ENCODE measurements at regions not wholly inside any gene's neighbourhood (a gene's known extent, or its start where the extent isn't known, plus 50 kb on each side); places are given as distances from the start of the nearest gene placed in this dataset.

DNA sequence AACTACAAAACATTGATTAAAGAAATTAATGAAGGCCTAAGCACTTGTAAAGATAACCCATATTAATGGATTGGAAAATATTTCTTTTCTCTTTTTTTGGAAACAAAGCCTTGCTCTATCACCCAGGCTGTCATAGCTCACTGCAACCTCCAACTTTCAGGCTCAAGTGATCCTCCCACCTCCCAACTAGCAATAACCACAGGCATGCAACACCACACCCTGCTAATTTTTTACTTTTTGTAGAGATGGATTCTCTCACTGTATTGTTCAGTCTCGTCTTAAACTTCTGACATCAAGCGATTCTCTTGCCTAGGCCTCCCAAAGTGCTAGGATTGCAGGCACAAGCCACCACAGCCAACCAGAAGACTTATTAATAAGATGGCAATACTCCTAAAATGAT lies 73.4 kb upstream of the NDUFV2 start:
- no peak for FAIRE-seq
- in situ Hi-C loops (cut with MboI): no loop called here
- TF ChIP-seq PML (IDR thresholded peaks at IDR 0.05; ENCODE audit: low read length) (no peak), ZNF384 (IDR thresholded peaks at IDR 0.05; ENCODE audit: low read depth, low read length) (no peak), ZNF197 (CRISPR knock-in tag; IDR thresholded peaks at IDR 0.05; ENCODE audit: low read depth) (no peak), BMI1 (IDR thresholded peaks at IDR 0.05; ENCODE audit: low read length) (no peak), RUNX1 (IDR thresholded peaks at IDR 0.05; ENCODE audit: low read depth) (no peak)
- TF ChIP-seq, protein P1, sequence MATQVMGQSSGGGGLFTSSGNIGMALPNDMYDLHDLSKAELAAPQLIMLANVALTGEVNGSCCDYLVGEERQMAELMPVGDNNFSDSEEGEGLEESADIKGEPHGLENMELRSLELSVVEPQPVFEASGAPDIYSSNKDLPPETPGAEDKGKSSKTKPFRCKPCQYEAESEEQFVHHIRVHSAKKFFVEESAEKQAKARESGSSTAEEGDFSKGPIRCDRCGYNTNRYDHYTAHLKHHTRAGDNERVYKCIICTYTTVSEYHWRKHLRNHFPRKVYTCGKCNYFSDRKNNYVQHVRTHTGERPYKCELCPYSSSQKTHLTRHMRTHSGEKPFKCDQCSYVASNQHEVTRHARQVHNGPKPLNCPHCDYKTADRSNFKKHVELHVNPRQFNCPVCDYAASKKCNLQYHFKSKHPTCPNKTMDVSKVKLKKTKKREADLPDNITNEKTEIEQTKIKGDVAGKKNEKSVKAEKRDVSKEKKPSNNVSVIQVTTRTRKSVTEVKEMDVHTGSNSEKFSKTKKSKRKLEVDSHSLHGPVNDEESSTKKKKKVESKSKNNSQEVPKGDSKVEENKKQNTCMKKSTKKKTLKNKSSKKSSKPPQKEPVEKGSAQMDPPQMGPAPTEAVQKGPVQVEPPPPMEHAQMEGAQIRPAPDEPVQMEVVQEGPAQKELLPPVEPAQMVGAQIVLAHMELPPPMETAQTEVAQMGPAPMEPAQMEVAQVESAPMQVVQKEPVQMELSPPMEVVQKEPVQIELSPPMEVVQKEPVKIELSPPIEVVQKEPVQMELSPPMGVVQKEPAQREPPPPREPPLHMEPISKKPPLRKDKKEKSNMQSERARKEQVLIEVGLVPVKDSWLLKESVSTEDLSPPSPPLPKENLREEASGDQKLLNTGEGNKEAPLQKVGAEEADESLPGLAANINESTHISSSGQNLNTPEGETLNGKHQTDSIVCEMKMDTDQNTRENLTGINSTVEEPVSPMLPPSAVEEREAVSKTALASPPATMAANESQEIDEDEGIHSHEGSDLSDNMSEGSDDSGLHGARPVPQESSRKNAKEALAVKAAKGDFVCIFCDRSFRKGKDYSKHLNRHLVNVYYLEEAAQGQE (IDR thresholded peaks at IDR 0.05; ENCODE audit: borderline replicate concordance): no peak
- TF ChIP-seq, protein P1 (CRISPR knock-in tag; IDR thresholded peaks at IDR 0.05; ENCODE audit: low read depth): no peak

More for the DNA sequence above, 73.4 kb upstream of the NDUFV2 start:
- POLR2A ChIA-PET: interaction anchor here (0.6 to 1.3 kb wide), 3 partner anchors 11 to 16 kb away, joined by 3 to 4 read pairs (median 4); no protein-coding TSS in a partner anchor
- Histone ChIP-seq H3K36me3 (ENCODE audit: control insufficient read depth, insufficient read depth, low read length) (no peaks in the 10 kb centered on the region), H2AFZ (ENCODE audit: low read depth, low read length) (no peak overlapping the region), H3K9ac (ENCODE audit: insufficient read depth in 1 of 2, low read depth in 2 of 2, low read length in 2 of 2) (no peak overlapping the region), H3K4me2 (ENCODE audit: insufficient read depth, low read length) (no peak overlapping the region), H3K4me1 (replicated peaks in 1 of 2; ENCODE audit: control insufficient read depth in 2 of 2, insufficient read depth in 2 of 2, low read length in 2 of 2) (peaks cover 20 to 26% of the 10 kb centered on the region in 2 experiments; a peak in 4 of 5 replicates), H3K4me3 (no peak overlapping the region), H3K79me2 (ENCODE audit: control insufficient read depth, insufficient read depth, low read length) (no peaks in the 10 kb centered on the region), H3K9me3 (replicated peaks; ENCODE audit: control insufficient read depth, insufficient read depth, low read depth, low read length) (no peaks in the 10 kb centered on the region), H3K9me1 (ENCODE audit: control insufficient read depth, insufficient read depth, low read length) (no peaks in the 10 kb centered on the region), H3K27me3 (ENCODE audit: control insufficient read depth in 2 of 2, insufficient read depth in 2 of 2, low read length in 2 of 2) (no peaks in the 10 kb centered on the region), H3K27ac (ENCODE audit: extremely low read depth, low read depth, low read length) (no peak overlapping the region), H4K20me1 (replicated peaks; ENCODE audit: control insufficient read depth, insufficient read depth, low read length) (no peaks in the 10 kb centered on the region)
- 76% methylated on average over 2 of the region's 2 CpGs for WGBS (ENCODE audit: insufficient coverage, low coverage, missing lambda C conversion rate)
- BruUV-seq (replicated peaks): no TSS peak
- intact Hi-C loops (cut with micrococcal nuclease): no loop called here
- CTCF ChIA-PET (ENCODE audit: low intra/inter-chr PET ratio): no interaction called here
- no peak for ATAC-seq
- DNase-seq (ENCODE audit: extremely low read depth in 1 of 4, low spot score in 3 of 4): no peak

All from K562 (cell line).